Stimulated activated CD4-positive, alpha-beta T cell treated with anti-CD3 and anti-CD28 coated beads, Interleukin-1b, Interleukin-23, amount 100 ng/mL, for 4 hours (primary cell): ENCODE measurements at regions not wholly inside any gene's neighbourhood (a gene's known extent, or its start where the extent isn't known, plus 50 kb on each side); places are given as distances from the start of the nearest gene placed in this dataset.
"Not testable (repeated sequence)": the region's sequence is repeated elsewhere in the genome, so short reads cannot be mapped to it uniquely, and the experiment has no call there.

Experiments
- DNase-seq, 2 donors: peaks; one replicate each; pipeline ENCODE4 v3.0.0-alpha.2; 2020; ENCODE audit warnings: low read depth in 2 of 2

- DNase-seq: no peak
These were observed 53.0 kb downstream of the ACTBL2 start for GRCh38 chr5:57429513-57430120.

GRCh38 chr5:57429021-57429420 is 53.6 kb downstream of the ACTBL2 start:
- DNase-seq: not testable (repeated sequence)

- no peak for DNase-seq
These were observed 59.6 kb downstream of the ACTBL2 start for GRCh38 chr5:57422993-57423392.

DNA sequence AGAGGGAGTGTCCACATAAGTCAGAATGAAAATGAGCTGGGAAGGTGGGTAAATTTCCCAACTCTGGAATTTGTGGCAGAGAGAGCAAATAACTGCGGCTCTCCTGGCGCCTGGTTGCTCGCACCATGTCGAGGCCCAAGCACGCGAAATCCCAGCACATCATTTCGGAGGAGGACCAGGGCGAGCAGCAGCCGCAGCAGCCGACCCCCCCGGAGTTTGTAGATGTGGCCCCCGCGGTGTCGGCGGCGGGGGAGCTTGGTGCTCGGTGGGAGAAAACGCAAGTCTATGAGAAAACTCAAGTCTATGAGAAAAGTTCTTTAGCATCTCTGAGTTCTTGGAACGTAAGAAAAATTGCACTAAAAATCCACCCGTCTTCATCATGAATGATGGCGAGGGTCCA is 60.3 kb downstream of the ACTBL2 start:
- DNase-seq: no peak

GRCh38 chr5:57420801-57421200 is 61.8 kb downstream of the ACTBL2 start:
- DNase-seq: no peak

DNA sequence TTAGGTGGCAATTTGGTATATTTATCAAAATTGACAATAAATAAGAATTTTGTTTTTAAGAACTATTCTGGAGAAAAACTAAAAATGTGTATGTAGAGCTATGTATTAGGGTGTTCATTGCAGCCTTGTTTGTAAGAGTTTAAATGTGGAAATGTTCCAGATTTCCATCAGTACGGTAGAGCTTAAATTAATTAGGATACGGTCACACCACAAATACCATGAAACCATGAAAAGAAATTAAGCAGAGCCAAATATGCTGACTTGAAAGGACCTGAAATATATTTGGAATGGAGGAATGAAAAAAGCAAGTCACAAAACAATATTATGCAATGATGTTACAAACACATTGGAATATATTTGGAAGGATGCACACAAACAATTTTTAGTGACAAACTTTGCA is 64.6 kb downstream of the ACTBL2 start:
- no peak for DNase-seq

- DNase-seq: no peak
These were observed 65.3 kb downstream of the ACTBL2 start for GRCh38 chr5:57417320-57417719.

DNA sequence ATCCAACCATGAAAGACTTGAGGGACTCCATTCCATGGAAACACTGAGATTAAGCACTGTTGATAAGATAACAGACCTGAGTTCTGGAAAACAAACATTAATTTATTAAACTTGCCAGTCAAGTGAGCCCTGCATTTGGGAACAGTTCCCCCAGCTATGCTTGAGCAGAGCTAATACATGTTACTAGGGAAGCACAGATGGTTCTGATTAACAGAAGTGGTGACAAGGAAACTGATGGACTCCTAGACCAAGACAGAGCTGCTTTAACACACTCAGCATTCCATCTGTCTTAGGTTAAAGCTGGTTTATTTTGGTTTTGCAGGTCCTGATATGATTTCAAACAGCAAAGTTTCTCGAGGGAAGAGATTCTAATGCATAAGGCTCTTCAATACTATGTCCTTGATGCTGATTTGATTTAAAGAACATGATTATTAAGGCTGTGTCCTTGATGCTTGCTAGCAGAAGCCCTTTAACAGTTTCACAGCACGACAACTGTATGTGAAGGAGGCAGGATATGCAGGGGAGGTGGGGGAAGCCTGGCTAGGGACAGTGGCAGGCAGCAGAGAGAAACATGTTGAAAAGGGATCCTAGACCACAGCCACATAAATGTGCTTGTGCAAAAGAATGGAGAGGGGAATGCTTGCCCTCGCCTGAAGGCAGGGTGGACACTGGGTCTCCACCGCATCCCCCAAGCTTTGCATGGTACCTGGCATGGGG is 66.2 kb downstream of the ACTBL2 start:
- no peak for DNase-seq

DNA sequence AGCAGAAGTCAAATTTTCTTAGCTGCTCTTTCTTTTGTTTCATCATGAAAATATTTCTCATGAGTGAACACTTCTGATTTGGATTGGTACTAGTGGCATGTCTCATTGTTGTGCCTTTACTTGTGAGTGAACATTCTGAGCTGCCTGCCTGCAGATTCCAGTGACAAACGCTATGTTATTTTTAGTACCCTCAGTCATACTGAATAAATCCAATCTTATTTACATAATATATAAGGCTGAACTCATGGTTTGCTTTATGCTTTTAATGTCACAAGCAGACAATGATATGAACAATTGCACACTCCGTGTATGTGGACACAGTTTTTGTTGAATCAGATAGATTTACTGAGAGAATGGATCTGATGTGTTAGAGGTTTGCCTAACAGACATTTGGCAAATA is 67.8 kb downstream of the ACTBL2 start:
- no peak for DNase-seq

DNA sequence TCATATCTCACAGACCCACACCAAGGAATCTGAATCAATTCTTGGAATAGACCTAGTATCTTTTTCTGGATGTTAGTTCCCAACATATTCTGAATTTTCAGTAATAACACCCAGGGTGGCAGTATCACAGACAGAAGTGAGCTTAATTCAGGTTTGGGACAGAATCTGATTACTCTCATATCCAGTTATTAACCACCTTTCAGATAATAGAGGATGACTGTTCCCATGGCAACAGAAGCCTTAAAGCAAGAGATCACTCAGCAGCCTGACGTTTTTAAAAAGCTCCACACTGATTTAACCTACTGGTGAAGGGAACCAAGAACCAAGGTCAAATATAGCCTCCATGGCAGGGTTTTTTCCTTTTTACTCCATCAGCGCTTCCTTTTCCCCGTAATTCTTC is 68.4 kb downstream of the ACTBL2 start:
- DNase-seq: no peak

DNA sequence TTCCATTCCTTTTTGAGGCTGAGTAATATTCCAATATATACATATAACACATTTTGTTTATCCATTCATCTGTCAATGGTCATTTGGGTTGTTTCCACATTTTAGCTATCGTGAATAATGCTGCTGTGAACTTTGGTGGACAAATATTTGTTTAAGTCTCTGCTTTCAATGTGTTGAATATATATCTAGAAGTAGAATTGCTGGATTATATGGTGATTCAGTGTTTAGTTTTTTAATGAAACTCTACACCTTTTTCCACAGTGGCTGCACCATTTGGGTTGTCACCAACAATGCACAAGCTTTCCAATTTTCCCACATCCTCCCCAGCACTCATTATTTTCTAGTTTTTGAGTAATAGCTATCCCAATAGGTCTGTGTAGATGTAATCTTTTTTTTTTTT is 69.5 kb downstream of the ACTBL2 start:
- no peak for DNase-seq

DNA sequence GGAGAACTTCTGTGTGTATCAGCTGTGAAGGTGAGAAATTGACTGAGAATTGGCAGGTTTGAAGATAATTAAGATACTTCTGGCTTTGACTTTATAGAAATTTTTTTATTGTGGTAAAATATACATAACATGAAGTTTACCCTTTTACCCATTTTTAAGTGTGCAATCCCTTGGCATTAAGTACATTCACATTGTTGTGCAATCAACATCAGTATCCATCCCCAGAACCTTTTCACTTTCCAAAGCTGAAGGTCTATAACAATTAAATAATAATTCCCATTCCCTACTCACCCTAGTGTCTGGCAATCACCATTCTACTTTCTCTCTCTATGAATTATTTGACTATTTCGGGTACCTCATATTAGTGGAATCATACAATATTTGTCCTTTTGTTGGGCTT is 69.9 kb downstream of the ACTBL2 start:
- DNase-seq: no peak

GRCh38 chr5:57411982-57412381 is 70.6 kb downstream of the ACTBL2 start:
- no peak for DNase-seq

DNA sequence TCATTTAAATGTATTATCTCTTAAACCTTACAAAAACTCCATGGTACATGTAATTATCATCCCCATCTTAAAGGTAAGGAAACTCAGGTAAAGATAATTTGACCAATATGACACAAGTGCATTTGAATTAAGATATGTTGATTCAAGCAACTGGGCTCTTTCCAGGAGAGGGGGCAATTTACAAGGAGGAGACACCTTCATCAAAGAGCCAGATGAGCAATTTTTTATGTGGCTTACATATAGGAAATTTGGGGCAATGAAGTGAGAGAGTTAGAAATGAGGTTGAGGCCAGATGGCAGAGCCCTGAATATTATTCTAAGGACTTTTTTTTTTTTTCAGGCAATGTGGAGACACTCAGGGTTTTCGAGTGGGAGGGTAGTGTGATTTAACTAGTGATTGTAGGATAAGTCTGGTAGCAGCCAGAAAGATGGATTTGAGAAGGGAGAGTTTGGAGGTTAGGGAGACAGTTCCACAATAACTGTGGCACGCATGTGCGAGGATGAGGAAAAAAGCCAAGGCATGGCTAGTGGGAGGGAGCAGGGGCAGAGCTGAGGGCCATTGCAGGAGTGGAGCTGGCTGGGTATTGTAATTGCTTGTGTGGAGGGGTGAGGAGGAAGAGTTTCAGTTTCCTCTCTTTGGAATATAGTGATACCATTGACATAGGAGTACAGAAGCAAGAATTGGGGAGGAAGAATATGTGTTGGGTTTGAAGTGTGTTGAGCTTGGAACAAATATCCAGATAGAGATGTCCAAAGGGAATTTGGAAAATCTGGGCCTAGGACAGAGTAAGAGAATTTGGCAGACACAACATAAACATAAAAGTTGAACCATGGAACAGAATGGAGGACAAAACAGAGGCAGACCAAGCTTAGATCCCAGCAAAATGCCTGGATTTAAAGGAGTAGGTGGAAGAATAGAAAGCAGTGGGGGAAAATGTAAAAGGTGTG is 72.0 kb downstream of the ACTBL2 start:
- DNase-seq: no peak

DNA sequence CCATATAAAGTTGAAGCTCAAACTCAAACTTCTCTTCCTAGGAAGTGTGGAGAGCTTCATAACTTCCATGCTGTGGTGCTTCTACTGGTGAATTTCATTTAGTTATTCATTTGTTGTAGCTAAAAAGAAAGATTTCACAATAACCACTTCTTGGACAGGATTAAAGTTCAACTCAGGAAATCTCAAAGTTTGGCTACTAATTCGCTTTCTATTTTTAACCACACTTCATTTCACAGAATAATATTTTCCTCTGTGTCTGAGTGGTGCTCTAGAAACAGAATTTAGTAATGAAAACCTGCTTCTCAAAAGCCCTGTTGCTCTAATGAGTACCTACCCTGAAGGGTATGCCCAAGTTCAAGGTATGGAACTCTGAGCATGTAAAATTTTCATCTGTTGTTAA is 73.9 kb downstream of the ACTBL2 start:
- DNase-seq: no peak

GRCh38 chr5:57408285-57408684 is 74.3 kb downstream of the ACTBL2 start:
- no peak for DNase-seq

GRCh38 chr5:57407391-57407790 is 75.2 kb downstream of the ACTBL2 start:
- DNase-seq: no peak

DNA sequence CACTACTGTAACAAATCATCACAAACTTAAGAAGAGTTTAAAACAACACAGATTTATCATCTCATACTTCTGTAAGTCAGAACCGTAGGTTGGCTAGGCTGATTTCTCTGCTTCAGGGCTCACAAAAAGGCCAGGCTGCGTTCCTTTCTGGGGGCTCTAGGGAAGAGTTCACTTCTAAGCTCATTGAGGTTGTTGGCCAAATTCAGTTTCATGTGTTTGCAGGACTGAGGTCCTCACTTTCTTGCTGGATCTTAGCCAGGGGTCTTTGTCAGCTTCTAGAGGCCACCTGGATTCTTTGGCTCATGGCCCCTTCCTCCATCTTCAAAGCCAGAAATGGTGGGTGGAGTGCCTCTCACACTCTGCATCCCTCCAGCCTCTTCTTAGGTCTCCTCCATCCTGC is 76.0 kb downstream of the ACTBL2 start:
- no peak for DNase-seq

DNA sequence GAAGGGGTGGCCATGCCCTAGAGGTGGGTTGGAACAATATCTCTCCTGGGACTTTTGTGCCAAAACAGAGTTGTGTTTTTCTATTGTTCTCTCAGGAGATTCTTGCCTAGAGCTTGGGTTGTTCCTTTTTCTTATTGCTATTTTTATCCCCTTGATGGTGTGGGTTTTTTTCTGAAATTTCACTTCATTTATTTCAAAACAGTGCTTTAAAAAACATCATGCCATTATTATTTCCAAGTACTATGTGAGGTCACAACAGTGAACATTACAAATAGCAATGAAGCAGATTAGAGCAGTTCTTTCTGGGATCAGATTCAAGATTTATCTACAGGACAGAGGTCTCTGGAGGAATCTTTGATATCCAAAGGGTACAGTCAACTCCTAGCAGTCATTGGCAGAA is 76.6 kb downstream of the ACTBL2 start:
- no peak for DNase-seq

DNA sequence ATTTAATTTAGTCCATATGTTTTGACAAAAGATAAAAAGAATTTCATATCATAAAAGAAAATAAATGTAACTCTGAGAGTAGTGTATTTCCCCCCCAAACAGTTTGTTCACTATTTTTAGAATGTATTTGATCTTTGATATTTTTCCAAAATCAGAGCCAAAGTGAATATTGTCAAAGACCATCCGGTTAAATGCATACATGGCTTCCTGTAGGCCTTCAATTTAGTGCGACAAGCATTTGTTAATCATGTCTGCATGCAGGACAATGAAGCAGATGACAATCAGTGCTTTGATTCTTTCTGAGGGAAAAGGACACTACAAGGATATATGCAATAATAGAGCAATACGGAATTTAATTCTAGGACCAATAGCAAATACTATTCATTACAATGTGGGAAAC is 79.8 kb downstream of the ACTBL2 start:
- no peak for DNase-seq

DNA sequence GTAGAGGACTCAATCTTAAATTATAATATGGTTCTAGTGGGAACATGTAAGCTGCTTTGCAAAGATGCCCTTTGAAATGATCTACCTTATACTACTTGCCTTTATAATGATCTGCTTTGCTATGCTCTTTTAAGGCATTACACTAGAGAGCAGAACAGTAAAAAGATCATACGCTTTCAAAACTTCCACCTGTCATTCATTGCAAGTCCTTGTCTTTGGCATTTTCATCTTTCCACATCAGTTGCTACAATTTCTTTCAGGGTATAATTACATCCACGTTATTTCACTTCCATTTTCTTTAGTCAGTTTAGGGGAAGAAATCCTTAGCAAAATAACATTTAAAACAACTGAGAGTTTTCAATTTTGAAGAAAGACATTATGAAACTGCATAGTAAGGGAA is 80.3 kb downstream of the ACTBL2 start:
- no peak for DNase-seq

GRCh38 chr5:57398413-57399093 is 84.1 kb downstream of the ACTBL2 start:
- no peak for DNase-seq
